ENCODE measurements at regions not wholly inside any gene's neighbourhood (a gene's known extent, or its start where the extent isn't known, plus 50 kb on each side); places are given as distances from the start of the nearest gene placed in this dataset.

GRCh38 chr6:49054311-49054710, 408.7 kb downstream of the MMUT start:
- TF ChIP-seq POLR2A (IDR thresholded peaks at IDR 0.05; ENCODE audit: low read depth, low read length) (no peak), POLR2AphosphoS5 (IDR thresholded peaks at IDR 0.05; ENCODE audit: low read depth, low read length) (no peak), TAF1 (IDR thresholded peaks at IDR 0.05; ENCODE audit: borderline replicate concordance, low read depth, low read length) (no peak)
